MG63 (cell line): ENCODE measurements at regions not wholly inside any gene's neighbourhood (a gene's known extent, or its start where the extent isn't known, plus 50 kb on each side); places are given as distances from the start of the nearest gene placed in this dataset.
"Not testable (repeated sequence)": the region's sequence is repeated elsewhere in the genome, so short reads cannot be mapped to it uniquely, and the experiment has no call there.

Source experiments
- DNase-seq: peaks from one replicate; pipeline ENCODE4 v3.0.0-alpha.2; 2020
- H3K27me3 ChIP-seq: fragments of 250-450 bp; sonication (Bioruptor Pico); 2 replicates; pipeline ENCODE4 v1.5.1; 2020; ENCODE audit warnings: mild to moderate bottlenecking, moderate library complexity
- H3K36me3 ChIP-seq: fragments of 250-450 bp; sonication (Bioruptor Pico); 2 replicates; pipeline ENCODE4 v1.5.1; 2020; ENCODE audit warnings: mild to moderate bottlenecking, moderate library complexity
- H3K4me3 ChIP-seq: fragments of 250-450 bp; sonication (Bioruptor Pico); 2 replicates; pipeline ENCODE4 v1.5.1; 2020; ENCODE audit warnings: mild to moderate bottlenecking, moderate library complexity
- H3K9me3 ChIP-seq: fragments of 250-450 bp; sonication (Bioruptor Pico); 2 replicates; pipeline ENCODE4 v1.5.1; 2020; ENCODE audit warnings: mild to moderate bottlenecking, moderate library complexity

DNA sequence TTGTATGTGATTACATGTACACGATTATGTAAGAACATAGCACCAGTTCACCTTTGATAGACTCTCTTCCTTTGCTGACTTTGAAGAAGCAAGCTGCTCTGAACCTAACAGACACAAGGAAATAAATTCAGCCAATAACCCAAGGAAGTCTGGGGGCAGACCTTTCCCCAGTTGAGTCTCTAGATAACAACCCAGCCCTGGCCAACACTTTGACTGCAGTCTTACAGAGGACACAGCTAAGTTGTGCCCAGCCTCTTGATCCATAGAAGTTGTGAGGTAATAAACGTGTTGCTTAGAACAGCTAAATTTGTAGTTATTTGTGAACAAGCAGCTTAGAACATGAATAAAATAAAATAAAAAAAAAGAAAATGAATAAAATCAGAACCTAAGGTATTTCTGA, 116.3 kb downstream of the PRR15 start:
- H3K4me3 ChIP-seq, H3K36me3 ChIP-seq, H3K9me3 ChIP-seq, DNase-seq, H3K27me3 ChIP-seq: not testable (repeated sequence)

DNA sequence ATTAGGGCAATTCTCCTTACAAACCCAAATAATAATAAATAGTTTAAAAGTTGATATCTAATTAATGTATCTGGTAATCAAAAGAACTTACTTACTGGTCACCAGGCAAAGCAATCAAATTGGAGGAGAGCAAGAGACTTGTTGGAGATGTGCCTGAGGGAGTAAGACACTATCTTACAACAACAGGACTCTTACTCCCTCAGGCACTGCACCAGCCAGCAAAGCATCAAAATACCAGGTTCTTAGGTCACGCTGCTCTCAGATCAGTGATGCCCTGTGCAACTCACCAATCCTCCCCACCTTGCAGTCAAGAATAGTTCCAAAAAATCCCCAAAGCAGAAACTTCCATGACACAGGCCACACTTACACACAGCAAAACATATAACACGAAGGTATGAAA, 117.0 kb downstream of the PRR15 start:
- not testable (repeated sequence) for H3K9me3 ChIP-seq, H3K4me3 ChIP-seq, H3K27me3 ChIP-seq, H3K36me3 ChIP-seq, DNase-seq

DNA sequence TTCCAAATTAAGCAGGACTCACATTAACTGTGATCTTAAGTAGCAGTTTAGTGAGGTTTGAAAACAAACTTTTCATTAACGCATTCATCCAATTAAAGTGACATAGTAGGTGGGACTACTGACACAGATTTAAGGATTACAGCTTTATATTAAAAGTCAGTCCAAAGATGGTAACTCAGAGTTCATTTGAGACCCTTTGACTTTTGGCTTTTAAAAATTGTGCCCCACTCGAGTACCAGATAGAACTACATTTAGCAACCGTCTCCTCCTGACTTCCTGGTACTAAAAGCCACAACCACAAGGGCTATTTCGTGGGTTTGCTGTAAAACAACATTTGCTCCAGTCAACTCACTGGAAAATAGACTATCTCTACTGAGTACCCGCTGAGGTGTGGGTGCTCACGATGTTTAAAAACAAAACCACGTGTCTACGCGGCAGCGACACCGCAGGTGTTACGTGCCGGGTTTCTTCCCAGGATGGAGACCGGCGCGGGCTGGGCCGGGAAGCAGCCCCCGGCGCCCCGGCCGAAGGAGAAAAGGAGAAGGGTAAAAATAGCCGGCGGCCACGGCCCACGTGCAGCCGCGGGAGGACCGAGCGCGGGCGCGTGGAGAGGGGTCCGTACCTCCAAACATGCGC, 120.6 kb downstream of the PRR15 start:
- not testable (repeated sequence) for H3K9me3 ChIP-seq, H3K36me3 ChIP-seq, DNase-seq, H3K27me3 ChIP-seq
- H3K4me3 ChIP-seq = peak overlapping the region; percentile 69

DNA sequence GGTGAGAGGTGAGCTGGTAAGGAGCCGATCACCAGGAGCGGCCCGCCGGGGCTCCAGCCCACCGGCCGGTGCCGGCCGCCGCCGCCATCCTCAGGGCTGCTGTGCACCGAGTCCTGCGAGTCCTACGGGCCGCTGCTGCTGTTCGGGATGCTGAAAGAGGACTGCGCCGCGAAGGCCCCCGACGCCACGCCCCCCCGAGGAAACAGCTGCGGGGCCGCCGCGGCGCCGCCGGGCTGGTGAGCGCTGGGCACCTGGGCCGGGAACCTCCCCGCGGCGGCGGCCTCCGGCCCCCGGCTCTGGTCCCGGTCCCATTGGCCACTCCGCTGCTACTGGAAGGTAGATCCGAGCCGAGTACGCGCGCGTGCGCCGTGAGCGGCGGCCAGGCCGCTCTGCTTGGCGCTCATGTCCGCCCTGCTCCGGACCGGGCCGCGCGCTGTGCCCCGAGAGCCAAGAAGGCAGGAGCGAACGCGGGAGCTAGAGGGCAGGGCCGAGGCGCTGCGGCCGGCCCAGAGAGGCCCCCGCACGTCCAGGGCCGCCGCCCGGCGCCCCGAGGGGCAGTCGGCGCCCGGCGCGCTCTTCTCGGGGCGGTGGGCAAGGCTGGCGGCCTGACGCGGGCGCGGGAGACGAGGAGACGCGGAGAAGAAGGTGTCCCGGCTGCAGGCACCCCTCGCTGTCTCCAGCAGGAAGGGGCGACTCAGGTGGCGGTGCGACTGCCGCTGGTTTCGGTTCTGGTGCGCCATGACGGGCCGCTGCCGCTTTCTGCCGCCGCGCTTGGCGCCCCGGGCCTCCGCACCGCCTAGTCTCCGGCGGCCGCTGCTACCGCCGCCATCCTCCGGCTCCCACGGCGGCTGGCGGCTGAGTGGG, 121.3 kb upstream of the WIPF3 start:
- Histone ChIP-seq H3K27me3 (no peaks in the 10 kb centered on the region), H3K36me3 (no peaks in the 10 kb centered on the region), H3K9me3 (no peaks in the 10 kb centered on the region), H3K4me3 (peak overlapping the region; percentile 69)
- peak; percentile 77 for DNase-seq

DNA sequence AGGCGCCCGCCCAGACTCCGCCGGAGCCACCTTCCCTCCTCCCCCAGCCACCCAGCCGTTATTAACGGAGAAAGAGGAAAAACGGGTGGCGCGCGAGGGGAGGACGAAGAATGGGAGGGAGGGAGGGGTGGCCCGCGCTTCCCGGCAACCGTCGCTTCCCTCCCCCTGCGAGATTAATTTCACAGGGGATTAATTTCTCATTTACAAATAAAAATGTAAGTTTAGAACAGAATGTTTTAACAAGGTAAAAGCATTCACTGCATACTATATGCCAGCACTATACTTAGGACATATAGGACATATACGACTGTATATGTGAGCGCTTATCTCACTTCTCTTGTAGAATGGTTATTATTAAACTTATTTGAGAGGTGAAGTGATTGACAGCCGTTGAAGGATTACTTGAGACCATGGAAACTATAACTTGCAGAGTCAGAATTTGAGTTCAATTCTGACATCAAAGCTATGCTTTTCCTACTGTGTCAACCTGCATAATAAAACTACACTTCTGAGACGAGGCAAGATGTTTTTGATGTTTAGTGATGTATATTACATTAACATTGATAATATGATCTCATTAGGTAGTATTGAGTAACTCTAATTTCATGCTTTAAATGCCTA, 120.5 kb upstream of the WIPF3 start:
- H3K36me3 ChIP-seq, H3K9me3 ChIP-seq, DNase-seq, H3K27me3 ChIP-seq: not testable (repeated sequence)
- peak overlapping the region; percentile 69 for H3K4me3 ChIP-seq

DNA sequence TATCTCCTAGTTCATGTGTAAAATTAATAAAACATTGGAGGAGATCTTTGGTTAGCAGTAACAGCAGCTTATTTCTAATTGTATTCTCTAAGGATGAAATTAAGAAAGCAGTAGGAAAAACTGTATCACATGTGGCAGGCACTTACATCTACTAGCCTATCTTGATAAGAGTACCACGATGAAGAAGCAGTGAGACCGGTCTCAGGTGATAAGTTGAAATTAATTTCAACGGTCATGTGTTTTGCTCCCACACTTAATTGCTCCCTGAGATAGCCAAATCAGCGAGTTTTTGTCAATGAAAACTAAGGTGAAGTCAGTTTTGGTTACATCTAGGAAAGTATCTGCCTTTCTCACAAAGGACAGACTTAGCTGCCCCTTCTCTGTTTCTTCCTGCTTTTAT, 115.8 kb upstream of the WIPF3 start:
- H3K36me3 ChIP-seq, H3K4me3 ChIP-seq, H3K9me3 ChIP-seq, H3K27me3 ChIP-seq, DNase-seq: not testable (repeated sequence)

DNA sequence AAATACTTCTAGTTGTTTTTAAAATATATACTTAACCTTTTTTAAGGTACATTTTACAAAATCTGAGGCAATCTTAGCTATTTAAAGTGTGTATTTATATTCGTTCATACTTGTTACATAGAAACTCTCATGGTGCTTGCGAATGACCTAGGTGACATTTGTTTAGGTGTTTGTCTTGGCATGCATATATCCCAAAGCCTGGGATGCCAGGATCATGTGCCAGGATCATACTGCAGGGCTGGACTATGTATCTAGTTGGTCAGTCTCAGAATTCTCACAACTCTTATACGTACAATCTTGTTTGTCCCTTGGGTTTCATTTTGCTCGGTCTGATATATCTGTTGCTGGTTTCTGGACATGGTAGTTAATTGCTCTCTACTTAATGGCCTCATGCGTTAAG, 109.9 kb upstream of the WIPF3 start:
- H3K4me3 ChIP-seq, H3K27me3 ChIP-seq, H3K9me3 ChIP-seq, DNase-seq, H3K36me3 ChIP-seq: not testable (repeated sequence)

DNA sequence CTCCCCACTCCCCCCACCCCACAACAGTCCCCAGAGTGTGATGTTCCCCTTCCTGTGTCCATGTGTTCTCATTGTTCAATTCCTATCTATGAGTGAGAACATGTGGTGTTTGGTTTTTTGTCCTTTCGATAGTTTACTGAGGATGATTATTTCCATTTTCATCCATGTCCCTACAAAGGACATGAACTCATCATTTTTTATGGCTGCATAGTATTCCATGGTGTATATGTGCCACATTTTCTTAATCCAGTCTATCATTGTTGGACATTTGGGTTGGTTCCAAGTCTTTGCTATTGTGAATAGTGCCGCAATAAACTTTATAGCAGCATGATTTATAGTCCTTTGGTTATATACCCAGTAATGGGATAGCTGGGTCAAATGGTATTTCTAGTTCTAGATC, 106.6 kb upstream of the WIPF3 start:
- not testable (repeated sequence) for DNase-seq, H3K4me3 ChIP-seq, H3K27me3 ChIP-seq, H3K9me3 ChIP-seq, H3K36me3 ChIP-seq

DNA sequence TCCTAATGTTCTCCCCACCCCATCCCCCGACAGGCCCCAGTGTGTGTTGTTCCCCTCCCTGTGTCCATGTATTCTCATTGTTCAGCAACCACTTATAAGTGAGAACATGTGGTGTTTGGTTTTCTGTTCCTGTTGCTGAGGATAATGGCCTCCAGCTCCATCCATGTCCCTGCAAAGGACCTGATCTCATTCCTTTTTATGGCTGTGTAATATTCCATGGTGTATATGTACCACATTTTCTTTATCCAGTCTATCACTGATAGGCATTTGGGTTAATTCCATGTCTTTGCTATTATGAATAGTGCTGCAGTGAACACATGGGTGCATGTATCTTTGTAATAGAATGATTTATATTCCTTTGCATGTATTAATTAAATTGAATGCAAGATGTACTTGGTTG, 104.8 kb upstream of the WIPF3 start:
- not testable (repeated sequence) for H3K27me3 ChIP-seq, H3K9me3 ChIP-seq, H3K36me3 ChIP-seq, H3K4me3 ChIP-seq, DNase-seq

DNA sequence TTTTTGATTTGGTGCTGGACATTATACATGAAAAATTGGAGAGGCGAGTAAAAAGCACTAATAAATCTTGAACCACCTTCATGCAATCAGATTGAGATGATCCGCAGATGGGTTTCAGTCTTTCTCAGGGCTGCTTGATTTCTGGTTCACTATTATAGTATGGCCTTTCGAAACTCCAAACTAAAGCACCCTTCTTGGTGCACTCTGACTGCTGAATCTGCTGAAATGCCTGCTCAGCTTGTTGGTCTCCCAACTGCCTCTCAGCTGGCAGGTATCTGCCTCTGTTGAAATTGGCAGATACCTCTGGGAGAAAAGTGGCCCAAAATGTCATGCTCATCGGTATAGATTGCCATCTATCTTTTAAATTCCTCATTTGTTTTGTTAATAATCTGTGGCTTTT, 102.5 kb upstream of the WIPF3 start:
- H3K9me3 ChIP-seq, H3K4me3 ChIP-seq, DNase-seq, H3K36me3 ChIP-seq, H3K27me3 ChIP-seq: not testable (repeated sequence)

DNA sequence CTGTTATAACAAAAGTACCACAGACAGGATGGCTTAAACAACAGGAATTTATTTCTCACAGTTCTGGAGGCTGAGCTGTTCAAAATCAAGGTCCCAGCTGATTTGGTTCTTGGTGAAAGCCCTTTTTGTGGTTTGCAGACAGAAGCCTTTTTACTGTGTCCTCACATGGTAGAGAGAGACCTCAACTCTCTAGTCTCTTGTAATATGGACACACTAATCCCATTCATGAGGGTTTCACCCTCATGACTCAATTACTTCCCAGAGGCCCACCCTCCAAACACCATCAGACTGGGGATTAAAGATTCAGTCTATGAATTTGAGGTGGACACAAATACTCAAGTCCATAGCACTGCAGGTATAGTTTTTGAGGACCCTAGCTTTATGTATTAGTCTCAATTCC, 97.3 kb upstream of the WIPF3 start:
- not testable (repeated sequence) for H3K27me3 ChIP-seq, H3K36me3 ChIP-seq, H3K9me3 ChIP-seq, DNase-seq, H3K4me3 ChIP-seq

DNA sequence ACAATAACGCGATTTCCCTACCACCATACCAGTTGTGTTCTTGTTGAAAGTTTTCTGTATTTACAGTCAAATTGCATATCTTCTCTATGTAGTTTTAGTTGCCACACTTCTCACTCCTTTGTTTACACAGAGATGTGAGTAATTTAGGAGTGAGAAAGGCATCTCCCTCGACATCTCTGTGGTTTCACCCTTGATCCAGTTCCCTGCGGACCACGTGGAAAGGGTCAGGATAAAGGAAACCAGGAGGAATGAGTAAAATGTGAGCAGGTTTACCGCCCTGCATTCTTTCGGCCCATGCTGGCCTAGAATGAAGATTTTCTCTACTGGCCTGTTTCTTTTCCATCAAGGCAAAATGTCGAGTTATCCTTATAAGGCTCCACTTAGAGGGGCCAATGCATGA, 83.2 kb upstream of the WIPF3 start:
- H3K9me3 ChIP-seq, H3K36me3 ChIP-seq, H3K4me3 ChIP-seq, H3K27me3 ChIP-seq: not testable (repeated sequence)
- peak; percentile 77 for DNase-seq

DNA sequence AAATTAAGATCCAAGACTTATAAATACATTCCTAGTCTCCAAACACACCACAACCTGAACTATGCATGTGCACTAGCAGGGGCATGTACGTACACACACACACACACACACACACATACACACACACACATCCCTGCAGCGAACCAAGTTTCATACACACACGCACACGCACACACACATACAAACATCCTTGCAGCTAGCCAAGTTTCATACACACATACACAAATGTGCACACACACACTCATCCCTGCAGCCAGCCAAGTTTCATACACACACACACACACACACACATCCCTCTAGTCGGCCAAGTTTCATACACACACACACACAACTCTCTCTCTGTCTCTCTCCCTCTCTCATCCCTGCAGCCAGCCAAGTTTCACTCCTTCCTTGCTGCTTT, 82.7 kb upstream of the WIPF3 start:
- H3K4me3 ChIP-seq = no peak overlapping the region
- no peaks in the 10 kb centered on the region for H3K36me3 ChIP-seq
- DNase-seq = no peak
- H3K27me3 ChIP-seq = no peaks in the 10 kb centered on the region
- H3K9me3 ChIP-seq = no peaks in the 10 kb centered on the region

DNA sequence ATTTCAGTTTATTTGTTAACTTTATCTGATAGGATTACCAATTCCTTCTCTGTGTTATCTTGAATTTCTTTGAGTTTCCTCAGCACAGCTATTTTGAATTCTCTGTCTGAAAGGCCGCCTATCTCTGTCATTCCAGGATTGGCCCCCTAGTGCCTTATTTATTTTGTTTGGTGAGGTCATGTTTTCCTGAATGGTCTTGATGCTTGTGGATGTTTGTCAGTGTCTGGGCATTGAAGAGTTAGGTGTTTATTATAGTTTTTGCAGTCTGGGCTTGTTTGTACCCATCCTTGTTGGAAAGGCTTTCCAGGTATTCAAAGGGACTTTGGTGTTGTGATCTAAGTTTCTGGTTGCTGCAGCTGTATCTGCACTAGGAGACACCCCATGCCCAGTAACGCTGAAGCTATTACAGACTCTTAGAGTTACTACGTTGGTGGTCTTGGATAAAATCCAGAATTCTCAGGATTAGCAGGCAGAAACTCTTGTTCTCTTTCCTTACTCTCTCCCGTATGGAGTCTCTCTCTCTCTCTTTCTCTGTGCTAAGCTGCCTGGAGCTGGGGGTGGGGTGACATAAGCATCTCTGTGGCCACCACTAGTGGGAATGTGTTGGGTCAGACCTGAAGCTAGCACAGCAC, 76.7 kb upstream of the WIPF3 start:
- not testable (repeated sequence) for H3K36me3 ChIP-seq, H3K9me3 ChIP-seq, DNase-seq, H3K4me3 ChIP-seq, H3K27me3 ChIP-seq

DNA sequence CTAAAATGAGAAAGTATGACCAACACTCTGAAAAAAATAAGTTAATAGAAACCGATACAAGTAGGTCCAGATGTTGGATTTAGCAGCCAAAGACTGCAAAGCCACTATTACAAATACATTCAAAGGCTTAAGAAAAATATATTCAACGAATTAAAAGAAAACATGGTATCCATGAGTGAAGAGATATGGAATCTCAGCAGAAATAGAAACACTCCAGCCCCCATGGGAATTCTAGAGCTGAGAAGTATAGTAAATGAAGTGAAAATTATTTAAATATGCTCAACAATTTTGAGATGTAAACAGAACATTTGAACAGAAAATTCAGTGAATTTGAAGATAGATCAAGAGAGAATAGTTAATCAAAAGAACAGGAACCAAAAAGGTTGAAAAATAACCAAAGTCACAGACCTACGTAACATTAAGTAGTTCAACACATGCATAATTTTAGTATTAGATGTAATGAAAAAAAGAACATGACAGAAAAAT, 72.0 kb upstream of the WIPF3 start:
- Histone ChIP-seq H3K36me3 (no peaks in the 10 kb centered on the region), H3K27me3 (peaks cover 7% of the 10 kb centered on the region), H3K9me3 (no peaks in the 10 kb centered on the region; the same call in 1 of the 2 replicates), H3K4me3 (no peak overlapping the region)
- no peak for DNase-seq

DNA sequence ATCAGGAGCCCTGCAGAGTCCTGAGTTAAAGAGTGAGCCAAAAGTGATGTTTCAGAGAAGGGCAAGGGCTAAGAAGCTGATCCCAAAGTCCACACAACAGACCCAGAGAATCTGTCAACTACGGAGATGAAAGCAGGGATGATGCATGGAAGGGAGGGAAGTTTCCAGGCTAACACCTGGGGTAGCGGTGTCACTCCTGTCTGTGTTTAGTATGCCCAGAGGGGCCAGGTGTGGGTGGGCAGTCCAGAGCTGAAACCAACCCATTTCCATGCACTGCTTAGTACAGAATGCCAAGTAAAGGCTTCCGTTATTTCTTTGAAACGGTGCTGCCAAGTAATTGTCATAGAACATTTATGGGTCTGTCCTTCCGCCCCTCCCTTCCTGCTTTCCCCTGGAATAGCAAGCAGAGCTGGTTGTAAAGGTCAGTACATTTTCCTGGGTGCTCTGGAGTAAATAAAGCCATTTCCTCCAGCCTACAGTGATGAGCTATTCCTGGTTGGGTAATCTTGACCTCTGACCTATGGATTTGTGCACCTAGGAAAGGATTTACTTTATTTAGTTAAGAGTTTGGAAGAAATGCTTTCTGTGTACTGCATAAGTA, 58.6 kb upstream of the WIPF3 start:
- not testable (repeated sequence) for H3K27me3 ChIP-seq, H3K4me3 ChIP-seq, H3K36me3 ChIP-seq, H3K9me3 ChIP-seq, DNase-seq
